Activated CD4-positive, alpha-beta T cell treated with anti-CD3 and anti-CD28 coated beads, Interleukin-2, amount 10 ng/mL, durations not matched to agents 24 days and 14 days (primary cell): ENCODE measurements at regions not wholly inside any gene's neighbourhood (a gene's known extent, or its start where the extent isn't known, plus 50 kb on each side); places are given as distances from the start of the nearest gene placed in this dataset.
"Not testable (repeated sequence)": the region's sequence is repeated elsewhere in the genome, so short reads cannot be mapped to it uniquely, and the experiment has no call there.

ENCODE experiments used
- DNase-seq: peaks from one replicate; pipeline ENCODE4 v3.0.0; 2022
- H3K27ac Mint-ChIP-seq: one replicate; pipeline ENCODE4 v1.8.0; 2022; ENCODE audit warnings: mild to moderate bottlenecking, mixed read lengths
- H3K27me3 Mint-ChIP-seq: one replicate; pipeline ENCODE4 v1.8.0; 2022; ENCODE audit warnings: mixed read lengths
- H3K36me3 Mint-ChIP-seq: one replicate; pipeline ENCODE4 v1.8.0; 2022; ENCODE audit warnings: low read depth, mild to moderate bottlenecking, mixed read lengths
- H3K4me1 Mint-ChIP-seq: one replicate; pipeline ENCODE4 v1.8.0; 2021; ENCODE audit warnings: mixed read lengths
- H3K4me3 Mint-ChIP-seq: one replicate; pipeline ENCODE4 v1.8.0; 2022; ENCODE audit warnings: mild to moderate bottlenecking, moderate library complexity, mixed read lengths
- H3K9me3 Mint-ChIP-seq: one replicate; pipeline ENCODE4 v1.8.0; 2021; ENCODE audit warnings: mixed read lengths
- intact Hi-C: fragments of 100-400 bp; cut with micrococcal nuclease; formaldehyde crosslinking; loops from one replicate; pipeline ENCODE4 v1.15.1; 2023

GRCh38 chr4:124163401-124163800 lies 549.1 kb downstream of the ANKRD50 start:
- no peak overlapping the region for H3K4me3 Mint-ChIP-seq
- H3K9me3 Mint-ChIP-seq, result no peaks in the 10 kb centered on the region
- no peaks in the 10 kb centered on the region for H3K4me1 Mint-ChIP-seq
- no peaks in the 10 kb centered on the region for H3K36me3 Mint-ChIP-seq
- intact Hi-C loops, result no loop called here
- no peak for DNase-seq
- no peaks in the 10 kb centered on the region for H3K27me3 Mint-ChIP-seq
- no peak overlapping the region for H3K27ac Mint-ChIP-seq

GRCh38 chr4:124167602-124168001 lies 544.9 kb downstream of the ANKRD50 start:
- H3K36me3 Mint-ChIP-seq, result no peaks in the 10 kb centered on the region
- intact Hi-C loops, result no loop called here
- no peak overlapping the region for H3K4me3 Mint-ChIP-seq
- no peak overlapping the region for H3K27ac Mint-ChIP-seq
- no peak for DNase-seq
- peaks cover 3% of the 10 kb centered on the region for H3K9me3 Mint-ChIP-seq
- H3K4me1 Mint-ChIP-seq, result no peaks in the 10 kb centered on the region
- no peaks in the 10 kb centered on the region for H3K27me3 Mint-ChIP-seq

- H3K36me3 Mint-ChIP-seq, H3K27me3 Mint-ChIP-seq, H3K4me1 Mint-ChIP-seq, DNase-seq, intact Hi-C loops, H3K9me3 Mint-ChIP-seq, H3K27ac Mint-ChIP-seq, H3K4me3 Mint-ChIP-seq: not testable (repeated sequence)
Measured at GRCh38 chr4:124169524-124169923, 543.0 kb downstream of the ANKRD50 start.

- Mint-ChIP-seq H3K4me1 (no peaks in the 10 kb centered on the region), H3K36me3 (no peaks in the 10 kb centered on the region), H3K27me3 (no peaks in the 10 kb centered on the region), H3K9me3 (peaks cover 3% of the 10 kb centered on the region), H3K4me3 (no peak overlapping the region), H3K27ac (no peak overlapping the region)
- no peak for DNase-seq
- intact Hi-C loops, result no loop called here
Measured at GRCh38 chr4:124173912-124174311, 538.6 kb downstream of the ANKRD50 start.

- DNase-seq, result no peak
- Mint-ChIP-seq H3K27ac (no peak overlapping the region), H3K27me3 (no peaks in the 10 kb centered on the region), H3K4me1 (no peaks in the 10 kb centered on the region), H3K36me3 (no peaks in the 10 kb centered on the region), H3K9me3 (peaks cover 2% of the 10 kb centered on the region), H3K4me3 (no peak overlapping the region)
- intact Hi-C loops, result no loop called here
Measured at GRCh38 chr4:124177647-124178425, 534.7 kb downstream of the ANKRD50 start.

- Mint-ChIP-seq H3K4me3 (no peak overlapping the region), H3K9me3 (peaks cover 2% of the 10 kb centered on the region), H3K4me1 (no peaks in the 10 kb centered on the region), H3K36me3 (no peaks in the 10 kb centered on the region), H3K27ac (no peak overlapping the region), H3K27me3 (no peaks in the 10 kb centered on the region)
- no peak for DNase-seq
- intact Hi-C loops, result no loop called here
Measured at GRCh38 chr4:124178449-124179021, 534.0 kb downstream of the ANKRD50 start.

GRCh38 chr4:124179506-124180186 lies 532.9 kb downstream of the ANKRD50 start:
- Mint-ChIP-seq H3K27ac (no peak overlapping the region), H3K4me1 (no peaks in the 10 kb centered on the region), H3K9me3 (peaks cover 2% of the 10 kb centered on the region), H3K4me3 (no peak overlapping the region), H3K36me3 (no peaks in the 10 kb centered on the region), H3K27me3 (no peaks in the 10 kb centered on the region)
- DNase-seq, result no peak
- intact Hi-C loops, result no loop called here

GRCh38 chr4:124181039-124181438 lies 531.5 kb downstream of the ANKRD50 start:
- no peaks in the 10 kb centered on the region for H3K27me3 Mint-ChIP-seq
- H3K36me3 Mint-ChIP-seq, result no peaks in the 10 kb centered on the region
- H3K4me3 Mint-ChIP-seq, result no peak overlapping the region
- DNase-seq, result no peak
- peaks cover 2% of the 10 kb centered on the region for H3K9me3 Mint-ChIP-seq
- H3K27ac Mint-ChIP-seq, result no peak overlapping the region
- no peaks in the 10 kb centered on the region for H3K4me1 Mint-ChIP-seq
- intact Hi-C loops, result no loop called here

GRCh38 chr4:124183231-124183630 lies 529.3 kb downstream of the ANKRD50 start:
- intact Hi-C loops, result no loop called here
- H3K4me1 Mint-ChIP-seq, result no peaks in the 10 kb centered on the region
- no peaks in the 10 kb centered on the region for H3K36me3 Mint-ChIP-seq
- DNase-seq, result no peak
- peaks cover 2% of the 10 kb centered on the region for H3K9me3 Mint-ChIP-seq
- H3K4me3 Mint-ChIP-seq, result no peak overlapping the region
- no peak overlapping the region for H3K27ac Mint-ChIP-seq
- H3K27me3 Mint-ChIP-seq, result no peaks in the 10 kb centered on the region

GRCh38 chr4:124183926-124184325 lies 528.6 kb downstream of the ANKRD50 start:
- Mint-ChIP-seq H3K4me3 (no peak overlapping the region), H3K4me1 (no peaks in the 10 kb centered on the region)
- intact Hi-C loops, result no loop called here

GRCh38 chr4:124184792-124185191 lies 527.7 kb downstream of the ANKRD50 start:
- intact Hi-C loops, result no loop called here
- H3K27me3 Mint-ChIP-seq, result no peaks in the 10 kb centered on the region
- H3K4me1 Mint-ChIP-seq, result no peaks in the 10 kb centered on the region
- H3K9me3 Mint-ChIP-seq, result peaks cover 1% of the 10 kb centered on the region
- DNase-seq, result no peak
- H3K36me3 Mint-ChIP-seq, result no peaks in the 10 kb centered on the region
- no peak overlapping the region for H3K27ac Mint-ChIP-seq
- no peak overlapping the region for H3K4me3 Mint-ChIP-seq

More at GRCh38 chr4:124183926-124184325, 528.6 kb downstream of the ANKRD50 start:
- Mint-ChIP-seq H3K27me3 (no peaks in the 10 kb centered on the region), H3K36me3 (no peaks in the 10 kb centered on the region), H3K9me3 (peaks cover 2% of the 10 kb centered on the region), H3K27ac (no peak overlapping the region)
- DNase-seq, result no peak

- H3K4me1 Mint-ChIP-seq, result no peaks in the 10 kb centered on the region
- no peak overlapping the region for H3K4me3 Mint-ChIP-seq
- intact Hi-C loops, result no loop called here
- H3K27ac Mint-ChIP-seq, result no peak overlapping the region
- no peaks in the 10 kb centered on the region for H3K9me3 Mint-ChIP-seq
- DNase-seq, result no peak
- no peaks in the 10 kb centered on the region for H3K36me3 Mint-ChIP-seq
- no peaks in the 10 kb centered on the region for H3K27me3 Mint-ChIP-seq
Measured at GRCh38 chr4:124188595-124188994, 523.9 kb downstream of the ANKRD50 start.

GRCh38 chr4:124189545-124189944 lies 523.0 kb downstream of the ANKRD50 start:
- Mint-ChIP-seq H3K36me3 (no peaks in the 10 kb centered on the region), H3K9me3 (no peaks in the 10 kb centered on the region), H3K4me3 (no peak overlapping the region), H3K27me3 (no peaks in the 10 kb centered on the region), H3K27ac (no peak overlapping the region), H3K4me1 (no peaks in the 10 kb centered on the region)
- no peak for DNase-seq
- intact Hi-C loops, result no loop called here

GRCh38 chr4:124191329-124191728 lies 521.2 kb downstream of the ANKRD50 start:
- no peak overlapping the region for H3K4me3 Mint-ChIP-seq

More at GRCh38 chr4:124191329-124191728, 521.2 kb downstream of the ANKRD50 start:
- no peaks in the 10 kb centered on the region for H3K36me3 Mint-ChIP-seq
- H3K4me1 Mint-ChIP-seq, result no peaks in the 10 kb centered on the region
- intact Hi-C loops, result no loop called here
- H3K9me3 Mint-ChIP-seq, result no peaks in the 10 kb centered on the region
- H3K27ac Mint-ChIP-seq, result no peak overlapping the region
- no peaks in the 10 kb centered on the region for H3K27me3 Mint-ChIP-seq
- DNase-seq, result no peak
